Prostate gland (tissue), 2 donors: ENCODE measurements at regions not wholly inside any gene's neighbourhood (a gene's known extent, or its start where the extent isn't known, plus 50 kb on each side); places are given as distances from the start of the nearest gene placed in this dataset.

ENCODE experiments used
- DNase-seq: peaks from one replicate; pipeline ENCODE4 v3.0.0-alpha.2; 2019; ENCODE audit warnings: low spot score
- H3K27ac ChIP-seq, 2 donors: fragments of 200-600 bp; sonication (generic); 2 replicates each; pipeline ENCODE4 v1.5.1; 2017 to 2019
- H3K27me3 ChIP-seq: fragments of 200-600 bp; sonication (generic); replicated peaks from 2 replicates; pipeline ENCODE4 v1.5.1; 2019; ENCODE audit not compliant: insufficient read depth
- H3K36me3 ChIP-seq, 2 donors: fragments of 200-600 bp; sonication (generic); 1 replicate in 1 of 2; 2 replicates in 1 of 2; pipeline versions ENCODE4 v1.5.1 to v1.8.1; 2017 to 2019
- H3K4me1 ChIP-seq: fragments of 200-600 bp; sonication (generic); replicated peaks from 2 replicates; pipeline ENCODE4 v1.5.1; 2019
- H3K4me3 ChIP-seq, 2 donors: fragments of 200-600 bp; sonication (generic); 2 replicates each; pipeline ENCODE4 v1.5.1; 2017 to 2019
- H3K9me3 ChIP-seq: fragments of 200-600 bp; sonication (generic); 2 replicates; pipeline ENCODE4 v1.5.1; 2017
- POLR2A ChIP-seq: fragments of 450-650 bp; IDR thresholded peaks from one replicate; pipeline ENCODE4 v1.6.1; 2016; ENCODE audit warnings: antibody characterized with exemption, mild to moderate bottlenecking
- POLR2AphosphoS5 ChIP-seq: sonication (generic); formaldehyde crosslinking; IDR thresholded peaks from one replicate; pipeline ENCODE4 v1.6.1; 2017; ENCODE audit warnings: antibody characterized with exemption
- WGBS: methylation state at CpG from one replicate; pipeline ENCODE4 v1.1.5; 2018; 5-methylcytosine and 5-hydroxymethylcytosine counted together
- intact Hi-C: fragments of 100-400 bp; cut with DNase I; formaldehyde crosslinking; loops from one replicate; pipeline ENCODE4 v1.14.2; 2022
- TF ChIP-seq, protein P1 (sequence below), 4 experiments: fragments of 200-600 bp in 2 of 4; fragments of 450-650 bp in 2 of 4; sonication (generic) in 2 of 4; IDR thresholded peaks; 1 replicate in 3 of 4; 2 replicates in 1 of 4; pipeline ENCODE4 v1.5.1; 2016 to 2019; ENCODE audit warnings: antibody characterized with exemption in 4 of 4, mild to moderate bottlenecking in 2 of 4, moderate library complexity in 2 of 4

DNA sequence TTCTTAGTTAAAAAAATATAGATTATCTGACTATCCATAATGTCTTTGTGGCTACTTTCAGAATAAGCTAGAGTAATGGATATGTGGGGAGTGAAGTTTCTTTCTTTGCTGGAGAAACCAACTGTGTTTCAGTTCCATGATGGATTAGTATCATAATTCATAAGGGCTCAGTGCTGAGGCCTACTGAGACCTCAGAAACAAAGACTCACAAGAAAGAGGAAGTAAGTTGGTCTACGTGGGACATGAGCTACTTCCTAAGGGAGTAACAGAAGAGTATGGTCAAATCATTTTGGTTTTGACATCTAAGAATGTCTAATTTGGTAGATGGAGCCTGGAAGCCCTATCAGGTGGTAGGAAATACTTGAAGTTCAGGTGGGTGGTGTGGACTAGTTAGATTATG is 99.0 kb upstream of the HTR2A start:
- Histone ChIP-seq H3K4me1 (no peaks in the 10 kb centered on the region), H3K4me3 (no peak overlapping the region), H3K36me3 (no peaks in the 10 kb centered on the region), H3K27ac (no peak overlapping the region), H3K27me3 (no peaks in the 10 kb centered on the region), H3K9me3 (no peaks in the 10 kb centered on the region)
- TF ChIP-seq, protein P1, sequence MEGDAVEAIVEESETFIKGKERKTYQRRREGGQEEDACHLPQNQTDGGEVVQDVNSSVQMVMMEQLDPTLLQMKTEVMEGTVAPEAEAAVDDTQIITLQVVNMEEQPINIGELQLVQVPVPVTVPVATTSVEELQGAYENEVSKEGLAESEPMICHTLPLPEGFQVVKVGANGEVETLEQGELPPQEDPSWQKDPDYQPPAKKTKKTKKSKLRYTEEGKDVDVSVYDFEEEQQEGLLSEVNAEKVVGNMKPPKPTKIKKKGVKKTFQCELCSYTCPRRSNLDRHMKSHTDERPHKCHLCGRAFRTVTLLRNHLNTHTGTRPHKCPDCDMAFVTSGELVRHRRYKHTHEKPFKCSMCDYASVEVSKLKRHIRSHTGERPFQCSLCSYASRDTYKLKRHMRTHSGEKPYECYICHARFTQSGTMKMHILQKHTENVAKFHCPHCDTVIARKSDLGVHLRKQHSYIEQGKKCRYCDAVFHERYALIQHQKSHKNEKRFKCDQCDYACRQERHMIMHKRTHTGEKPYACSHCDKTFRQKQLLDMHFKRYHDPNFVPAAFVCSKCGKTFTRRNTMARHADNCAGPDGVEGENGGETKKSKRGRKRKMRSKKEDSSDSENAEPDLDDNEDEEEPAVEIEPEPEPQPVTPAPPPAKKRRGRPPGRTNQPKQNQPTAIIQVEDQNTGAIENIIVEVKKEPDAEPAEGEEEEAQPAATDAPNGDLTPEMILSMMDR (IDR thresholded peaks at IDR 0.05), result no peak
- TF ChIP-seq POLR2AphosphoS5 (no peak), POLR2A (no peak)
- no peak for DNase-seq
- intact Hi-C loops, result no loop called here
- 88% methylated on average over 1 of the region's 1 CpG for WGBS

DNA sequence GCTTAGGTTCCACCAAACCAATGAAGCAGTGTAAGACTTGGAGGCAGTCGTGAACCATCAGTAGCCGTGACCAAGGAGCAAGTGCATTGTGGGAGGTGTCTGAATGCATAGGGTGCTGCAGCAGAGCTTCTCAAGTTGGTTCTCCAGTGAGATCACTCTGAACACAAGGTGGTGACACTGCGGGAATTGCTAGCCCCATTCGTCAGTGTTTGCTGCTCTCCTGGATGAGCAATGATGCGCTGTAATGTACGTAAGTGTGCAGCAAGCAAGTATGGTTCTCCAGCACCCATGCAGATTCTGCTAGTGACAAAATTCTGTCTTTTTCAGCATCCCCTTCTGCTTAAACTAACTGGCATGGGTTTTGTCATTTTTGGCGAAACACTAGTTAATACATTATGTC is 97.6 kb upstream of the HTR2A start:
- Histone ChIP-seq H3K27ac (no peak overlapping the region), H3K9me3 (no peaks in the 10 kb centered on the region), H3K4me1 (no peaks in the 10 kb centered on the region), H3K4me3 (no peak overlapping the region), H3K36me3 (no peaks in the 10 kb centered on the region), H3K27me3 (no peaks in the 10 kb centered on the region)
- TF ChIP-seq, protein P1 (IDR thresholded peaks at IDR 0.05), result no peak
- WGBS, result 93% methylated on average over 7 of the region's 7 CpGs
- intact Hi-C loops, result no loop called here
- DNase-seq, result no peak

DNA sequence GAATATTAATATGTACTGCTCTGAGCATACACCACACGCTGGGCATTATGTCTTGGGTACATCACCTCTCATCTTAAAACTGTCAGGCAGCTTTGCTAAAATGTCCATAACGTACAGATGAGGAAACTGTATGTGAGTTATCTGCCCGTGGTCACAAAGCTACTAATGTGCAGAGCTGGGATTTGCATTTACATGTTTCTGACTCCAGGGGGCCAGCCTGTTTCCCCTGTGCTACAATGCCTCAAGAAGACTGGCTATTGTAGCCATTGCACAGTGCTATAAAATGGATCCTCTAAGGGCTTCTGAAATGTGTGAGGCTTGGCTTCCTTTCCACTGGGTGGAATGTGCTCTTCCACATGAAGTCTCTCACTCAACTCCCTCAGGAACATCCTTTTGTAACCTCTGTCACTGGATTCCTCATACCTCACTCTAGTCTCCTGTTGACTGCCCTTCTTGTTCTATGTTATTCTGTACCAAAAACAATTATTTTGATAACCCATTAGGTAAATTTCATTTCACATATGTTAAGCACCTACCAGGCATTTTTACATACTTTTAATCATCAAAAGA is 95.6 kb upstream of the HTR2A start:
- H3K9me3 ChIP-seq, result no peaks in the 10 kb centered on the region
- no peaks in the 10 kb centered on the region for H3K27me3 ChIP-seq
- WGBS, result 72% methylated on average over 3 of the region's 3 CpGs
- no peak overlapping the region for H3K27ac ChIP-seq
- intact Hi-C loops, result no loop called here
- no peak for DNase-seq
- no peaks in the 10 kb centered on the region for H3K36me3 ChIP-seq
- TF ChIP-seq POLR2AphosphoS5 (no peak), POLR2A (no peak)
- TF ChIP-seq, protein P1 (IDR thresholded peaks at IDR 0.05), result no peak
- no peaks in the 10 kb centered on the region for H3K4me1 ChIP-seq
- no peak overlapping the region for H3K4me3 ChIP-seq

DNA sequence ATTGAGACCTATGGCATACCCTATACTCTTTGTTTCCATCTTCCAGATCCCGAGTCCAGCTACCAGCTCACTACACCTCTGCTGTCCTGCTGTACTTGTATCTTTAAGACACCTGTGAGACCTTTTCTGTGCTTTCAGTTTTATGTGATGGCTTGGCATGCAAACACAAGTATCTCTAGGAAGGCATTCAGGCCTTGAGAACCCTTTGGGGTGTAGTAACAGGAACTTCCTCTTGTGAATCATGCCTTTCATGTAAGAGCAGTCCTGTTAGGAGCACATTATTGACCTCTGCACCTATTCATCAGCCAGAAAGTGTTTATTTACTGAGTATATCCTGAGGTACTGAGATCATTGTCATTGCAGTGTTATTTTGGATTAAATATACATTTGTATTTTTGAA is 87.0 kb upstream of the HTR2A start:
- Histone ChIP-seq H3K27ac (no peak overlapping the region), H3K27me3 (no peaks in the 10 kb centered on the region), H3K4me1 (no peaks in the 10 kb centered on the region), H3K36me3 (no peaks in the 10 kb centered on the region), H3K9me3 (no peaks in the 10 kb centered on the region), H3K4me3 (no peak overlapping the region)
- TF ChIP-seq, protein P1 (IDR thresholded peaks at IDR 0.05), result no peak
- no peak for TF ChIP-seq POLR2AphosphoS5
- no peak for TF ChIP-seq POLR2A
- intact Hi-C loops, result no loop called here
- WGBS, result 73% methylated on average over 1 of the region's 1 CpG
- DNase-seq, result no peak

DNA sequence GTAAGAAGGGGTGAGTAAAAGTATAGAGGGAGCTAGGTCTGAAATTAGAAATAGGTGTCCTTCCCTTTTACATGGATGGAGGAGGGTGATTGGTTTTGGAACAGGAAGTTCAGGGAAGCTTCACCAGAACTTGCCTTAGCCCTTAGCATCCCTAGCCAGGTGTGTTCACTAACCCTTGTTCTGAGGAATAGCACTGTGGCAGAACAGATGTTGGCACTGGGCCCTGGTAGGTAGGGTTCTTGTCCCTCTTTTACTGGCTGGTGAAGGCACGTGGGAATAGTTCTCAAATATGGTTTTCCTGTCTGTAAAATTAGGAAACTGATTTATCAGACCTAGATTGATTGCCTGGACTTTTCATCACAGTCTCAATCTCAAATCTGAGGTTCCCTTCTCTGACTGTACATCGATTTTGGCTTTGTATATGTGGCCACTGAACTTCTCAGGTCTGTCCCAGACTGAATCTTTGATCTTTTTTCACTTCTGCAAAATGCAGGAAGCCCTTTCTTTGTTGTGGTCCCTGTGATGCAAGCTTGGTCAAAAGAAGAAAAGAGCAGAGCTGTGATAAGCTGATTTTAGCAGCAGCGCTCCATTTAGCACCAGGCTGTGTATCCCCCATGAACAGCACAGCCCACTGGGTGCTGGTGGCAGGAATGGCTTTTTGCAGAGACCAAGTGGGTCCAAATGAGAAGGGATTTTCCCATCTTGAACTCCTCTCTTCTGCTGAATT is 86.2 kb upstream of the HTR2A start:
- TF ChIP-seq, protein P1 (IDR thresholded peaks at IDR 0.05), result no peak
- TF ChIP-seq POLR2AphosphoS5 (no peak), POLR2A (no peak)
- intact Hi-C loops, result no loop called here
- WGBS, result 66% methylated on average over 3 of the region's 3 CpGs
- DNase-seq, result no peak
- Histone ChIP-seq H3K4me3 (no peak overlapping the region), H3K4me1 (no peaks in the 10 kb centered on the region), H3K36me3 (no peaks in the 10 kb centered on the region), H3K27ac (no peak overlapping the region), H3K27me3 (no peaks in the 10 kb centered on the region), H3K9me3 (no peaks in the 10 kb centered on the region)
